ENCODE measurements at regions not wholly inside any gene's neighbourhood (a gene's known extent, or its start where the extent isn't known, plus 50 kb on each side); places are given as distances from the start of the nearest gene placed in this dataset.

DNA sequence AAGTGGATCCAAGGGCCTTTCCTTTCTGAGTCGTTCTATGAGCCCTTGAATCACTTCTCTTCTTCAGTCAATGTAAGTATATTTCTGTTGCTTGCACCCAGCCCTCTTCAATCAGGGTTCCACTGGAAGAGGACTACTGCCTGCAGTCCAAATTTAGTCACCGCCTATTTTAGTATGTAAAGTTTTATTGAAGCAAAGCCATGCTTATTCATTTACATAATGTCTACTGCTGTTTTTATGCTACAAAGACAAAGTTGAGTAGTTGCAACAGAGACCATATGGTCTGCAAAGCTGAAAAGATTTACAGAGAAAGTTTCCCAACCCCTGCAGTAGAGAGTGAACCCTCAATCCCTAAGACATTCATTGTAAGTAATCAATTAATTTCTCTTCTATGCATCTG, 332.5 kb upstream of the TNP1 start:
- TF ChIP-seq, protein P1, sequence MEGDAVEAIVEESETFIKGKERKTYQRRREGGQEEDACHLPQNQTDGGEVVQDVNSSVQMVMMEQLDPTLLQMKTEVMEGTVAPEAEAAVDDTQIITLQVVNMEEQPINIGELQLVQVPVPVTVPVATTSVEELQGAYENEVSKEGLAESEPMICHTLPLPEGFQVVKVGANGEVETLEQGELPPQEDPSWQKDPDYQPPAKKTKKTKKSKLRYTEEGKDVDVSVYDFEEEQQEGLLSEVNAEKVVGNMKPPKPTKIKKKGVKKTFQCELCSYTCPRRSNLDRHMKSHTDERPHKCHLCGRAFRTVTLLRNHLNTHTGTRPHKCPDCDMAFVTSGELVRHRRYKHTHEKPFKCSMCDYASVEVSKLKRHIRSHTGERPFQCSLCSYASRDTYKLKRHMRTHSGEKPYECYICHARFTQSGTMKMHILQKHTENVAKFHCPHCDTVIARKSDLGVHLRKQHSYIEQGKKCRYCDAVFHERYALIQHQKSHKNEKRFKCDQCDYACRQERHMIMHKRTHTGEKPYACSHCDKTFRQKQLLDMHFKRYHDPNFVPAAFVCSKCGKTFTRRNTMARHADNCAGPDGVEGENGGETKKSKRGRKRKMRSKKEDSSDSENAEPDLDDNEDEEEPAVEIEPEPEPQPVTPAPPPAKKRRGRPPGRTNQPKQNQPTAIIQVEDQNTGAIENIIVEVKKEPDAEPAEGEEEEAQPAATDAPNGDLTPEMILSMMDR (IDR thresholded peaks at IDR 0.05), result no peak
- TF ChIP-seq POLR2A (IDR thresholded peaks at IDR 0.05), result no peak
